Stimulated activated naive CD8-positive, alpha-beta T cell treated with anti-CD3 and anti-CD28 coated beads, Interleukin-15, Interleukin-2, amounts not matched to agents 100 U/mL and 50 U/mL, for 24 hours (primary cell): ENCODE measurements at regions not wholly inside any gene's neighbourhood (a gene's known extent, or its start where the extent isn't known, plus 50 kb on each side); places are given as distances from the start of the nearest gene placed in this dataset.
A peak's percentile ranks its signal among the peaks of the same experiment; 100 is the strongest.
"Not testable (repeated sequence)": the region's sequence is repeated elsewhere in the genome, so short reads cannot be mapped to it uniquely, and the experiment has no call there.

ENCODE experiments used
- ATAC-seq: fragments of 150-1000 bp; cut with Tn5 transposase; one replicate; pipeline ENCODE4 v1.10.0; 2021
- DNase-seq: peaks from one replicate; pipeline ENCODE4 v3.0.0; 2021

DNA sequence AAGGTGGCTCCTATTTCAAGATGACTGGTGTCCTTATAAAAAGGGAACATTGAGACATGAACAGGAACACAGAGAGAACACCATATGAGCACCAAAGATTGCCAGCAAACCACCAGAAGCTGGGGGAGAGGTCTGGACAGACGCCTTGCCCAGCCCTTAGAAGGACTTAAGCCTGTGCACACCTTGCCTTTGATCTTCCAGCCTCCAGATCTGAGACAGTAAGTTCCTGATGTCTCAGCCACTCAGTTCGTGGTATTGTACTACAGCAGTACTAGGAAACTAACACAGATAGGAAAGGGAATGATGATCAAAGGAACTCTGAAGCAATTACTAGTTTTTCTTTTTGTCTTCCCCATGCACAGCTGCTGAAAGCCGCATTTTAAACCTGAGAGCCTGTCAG, 137.3 kb upstream of the FHL2 start:
- no peak for ATAC-seq

GRCh38 chr2:105529258-105529657, 130.4 kb upstream of the FHL2 start:
- not testable (repeated sequence) for DNase-seq, ATAC-seq

More for the DNA sequence above, 137.3 kb upstream of the FHL2 start:
- no peak for DNase-seq

- DNase-seq: no peak
- ATAC-seq: no peak
These were observed 127.4 kb upstream of the FHL2 start for GRCh38 chr2:105526000-105526925.

DNA sequence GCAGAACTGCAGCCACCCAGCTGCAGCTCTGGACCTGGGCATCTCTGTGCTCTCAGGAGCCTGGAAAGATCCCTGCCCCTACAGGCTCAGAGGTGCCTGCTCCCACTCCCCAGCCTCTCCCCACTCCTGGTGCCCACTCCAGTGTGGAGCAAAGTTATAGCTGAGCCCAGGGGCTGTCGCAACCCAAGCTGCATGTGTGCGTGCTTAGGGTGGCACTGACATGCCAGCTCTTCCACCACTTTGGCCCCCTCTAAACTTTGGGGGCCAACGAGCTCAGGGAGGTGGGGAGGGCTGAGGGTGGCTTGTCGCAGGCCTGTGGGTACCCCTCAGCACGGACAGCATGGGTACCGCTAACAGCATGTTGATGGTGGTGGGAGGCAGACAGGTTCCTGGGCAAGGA, 126.3 kb upstream of the FHL2 start:
- DNase-seq: no peak
- no peak for ATAC-seq

GRCh38 chr2:105522645-105523044, 123.8 kb upstream of the FHL2 start:
- DNase-seq (no peak), ATAC-seq (no peak)

DNA sequence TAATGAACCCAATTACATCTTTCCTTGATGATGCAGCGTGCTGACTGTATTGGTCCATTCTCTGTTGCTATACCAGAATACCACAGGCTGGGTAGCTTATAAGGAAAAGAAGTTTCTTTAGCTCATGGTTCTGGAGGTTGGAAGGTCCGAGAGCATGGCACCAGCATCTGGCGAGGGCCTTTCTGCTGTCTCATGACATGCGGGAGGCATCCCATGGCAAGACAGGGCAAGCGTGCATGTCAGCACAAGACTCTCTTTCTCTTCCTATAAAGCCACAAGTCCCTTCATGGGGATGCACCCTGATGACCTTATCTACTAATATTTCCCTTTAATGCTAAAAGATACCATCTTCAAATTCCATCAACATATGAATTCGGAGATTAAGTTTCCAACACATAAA, 122.8 kb upstream of the FHL2 start:
- ATAC-seq: no peak

DNA sequence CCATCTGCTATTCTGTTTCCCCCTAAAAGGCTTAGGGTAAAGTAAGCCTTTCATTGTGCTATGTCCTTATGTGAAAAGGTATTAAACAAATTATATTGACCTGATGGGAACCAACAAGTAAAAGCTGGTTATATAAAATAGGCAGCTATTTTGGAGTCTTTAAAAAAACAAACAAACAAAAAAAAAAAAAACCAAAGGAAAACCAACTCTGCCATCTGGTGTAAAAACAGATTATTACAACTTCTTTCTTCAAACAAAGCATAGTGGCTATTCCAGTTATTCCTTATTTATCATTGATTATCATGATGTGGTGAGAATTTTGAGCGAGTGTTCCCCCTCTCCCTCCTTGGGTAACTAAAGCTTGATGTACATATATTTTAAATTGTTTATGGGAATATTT, 122.3 kb upstream of the FHL2 start:
- ATAC-seq: no peak
- no peak for DNase-seq

More for the DNA sequence above, 122.8 kb upstream of the FHL2 start:
- no peak for DNase-seq

GRCh38 chr2:105519516-105519915, 120.7 kb upstream of the FHL2 start:
- ATAC-seq (no peak), DNase-seq (no peak)

GRCh38 chr2:105518897-105519296, 120.0 kb upstream of the FHL2 start:
- no peak for DNase-seq
- ATAC-seq: no peak

DNA sequence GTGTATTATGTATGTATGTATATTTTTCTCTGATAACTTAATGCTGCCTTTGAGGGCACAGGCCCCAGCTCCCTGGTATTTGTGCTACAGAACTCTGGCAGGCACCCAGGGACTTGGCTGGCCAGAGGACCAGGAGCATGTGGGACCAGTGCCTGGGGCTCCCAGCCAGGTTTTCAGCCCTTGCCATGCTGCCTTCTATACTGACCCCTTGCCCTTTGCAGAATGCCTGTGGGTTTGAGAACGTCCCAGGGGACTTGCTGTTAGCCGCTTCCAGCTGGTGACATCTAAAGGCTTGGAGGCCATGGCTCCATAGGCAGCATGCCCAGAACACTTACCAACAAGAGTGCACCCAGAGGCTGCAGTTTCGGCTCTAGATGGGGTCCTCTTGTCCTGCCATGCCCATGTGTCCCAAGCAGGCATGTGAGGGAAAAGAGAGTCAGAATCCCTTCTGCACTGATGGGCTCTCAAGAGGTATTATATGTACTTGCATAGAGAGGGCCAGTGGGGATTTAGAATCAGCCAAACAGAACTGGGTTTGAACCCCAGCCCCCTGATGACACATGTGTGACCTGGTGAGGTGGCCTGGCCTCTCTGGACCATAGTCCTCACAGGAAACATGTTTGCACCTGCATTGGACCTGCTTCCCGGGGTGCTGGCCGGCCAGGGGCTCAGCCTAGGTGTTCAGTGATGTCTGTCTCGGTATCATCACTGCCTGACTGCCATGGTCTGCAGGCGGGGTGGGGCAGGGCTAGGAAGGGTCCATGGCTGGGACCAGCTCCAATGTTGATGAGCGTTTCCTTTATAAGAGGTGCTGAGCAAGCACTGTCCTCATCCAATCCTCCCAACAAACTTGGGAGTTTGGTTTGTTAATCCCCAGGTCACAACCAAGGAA, 119.2 kb upstream of the FHL2 start:
- DNase-seq (no peak), ATAC-seq (no peak)

DNA sequence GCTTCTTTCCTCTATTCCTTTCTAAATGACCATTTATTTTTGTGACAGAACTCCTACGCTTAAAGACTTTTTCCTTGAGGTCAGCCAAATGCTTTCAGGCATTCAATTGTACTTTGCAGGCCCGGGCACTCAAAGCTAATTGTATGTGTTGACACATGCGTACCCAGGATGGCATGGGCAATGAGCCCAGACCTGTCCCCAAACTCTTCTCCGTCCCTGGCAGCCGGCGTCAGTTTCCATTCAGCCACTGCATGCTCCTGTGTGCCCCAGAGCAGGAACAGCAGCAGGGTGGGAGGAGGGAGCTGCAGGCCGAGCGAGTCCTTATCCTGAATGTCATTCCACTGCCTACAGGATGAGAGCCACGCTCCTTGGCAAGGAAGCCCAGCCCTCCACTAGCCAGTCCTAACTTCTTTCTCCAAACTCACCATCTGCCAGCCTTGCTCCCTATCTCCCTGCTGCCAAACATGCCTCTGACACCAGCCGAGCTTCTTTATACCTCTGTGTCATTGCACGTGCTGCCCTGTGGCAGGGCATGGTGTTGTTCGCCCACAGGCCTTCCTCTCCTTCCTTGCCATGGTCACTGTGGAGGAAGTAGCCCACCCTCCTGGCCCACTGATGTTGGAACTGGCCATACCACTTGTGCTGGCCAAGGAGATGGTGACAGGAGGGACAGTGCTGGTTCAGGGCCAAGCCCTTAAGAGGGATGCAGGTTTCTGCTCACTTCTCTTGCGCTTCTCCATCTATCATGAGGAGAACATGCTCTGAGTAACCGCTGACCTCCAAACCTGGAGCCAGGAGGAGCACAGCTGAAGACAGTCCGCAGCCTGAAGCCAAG, 116.9 kb upstream of the FHL2 start:
- no peak for ATAC-seq
- DNase-seq: no peak

DNA sequence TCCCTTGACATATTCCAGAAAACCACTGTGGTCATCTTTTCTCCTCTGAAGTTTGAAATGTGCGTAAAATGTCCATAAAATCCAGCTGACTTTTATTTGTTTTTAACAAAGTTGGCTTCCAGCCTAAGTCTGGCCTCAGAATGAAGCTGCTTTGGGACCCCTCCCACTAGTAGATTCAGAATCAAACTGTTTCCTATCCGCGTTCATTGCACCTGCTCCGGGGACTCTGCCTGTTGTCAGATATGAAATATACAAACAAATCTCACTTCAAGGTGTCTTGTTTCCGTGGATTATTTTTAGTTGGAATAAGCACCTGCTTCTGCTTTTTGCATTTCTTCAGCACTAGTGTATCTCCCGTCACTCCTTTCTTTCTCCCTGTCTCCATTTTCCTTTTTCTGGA, 115.7 kb upstream of the FHL2 start:
- DNase-seq (no peak), ATAC-seq (no peak)

- no peak for DNase-seq
- no peak for ATAC-seq
These were observed 112.1 kb upstream of the FHL2 start for GRCh38 chr2:105510761-105511528.

- ATAC-seq (no peak), DNase-seq (no peak)
These were observed 110.6 kb upstream of the FHL2 start for GRCh38 chr2:105509269-105510086.

DNA sequence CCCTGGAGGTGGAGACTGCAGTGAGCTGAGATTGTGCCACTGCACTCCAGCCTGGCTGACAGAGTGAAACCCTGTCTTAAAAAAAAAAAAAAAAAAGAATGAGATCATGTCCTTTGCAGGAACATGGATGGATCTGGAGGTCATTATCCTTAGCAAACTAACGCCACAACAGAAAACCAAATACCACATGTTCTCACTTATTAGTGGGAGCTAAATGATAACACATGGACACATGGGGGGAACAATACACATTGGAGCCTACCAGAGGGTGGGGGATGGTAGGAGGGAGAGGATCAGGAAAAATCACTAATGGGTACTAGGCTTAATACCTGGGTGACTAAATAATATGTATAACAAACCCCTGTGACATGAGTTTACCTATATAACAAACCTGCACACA, 108.0 kb upstream of the FHL2 start:
- not testable (repeated sequence) for ATAC-seq, DNase-seq

DNA sequence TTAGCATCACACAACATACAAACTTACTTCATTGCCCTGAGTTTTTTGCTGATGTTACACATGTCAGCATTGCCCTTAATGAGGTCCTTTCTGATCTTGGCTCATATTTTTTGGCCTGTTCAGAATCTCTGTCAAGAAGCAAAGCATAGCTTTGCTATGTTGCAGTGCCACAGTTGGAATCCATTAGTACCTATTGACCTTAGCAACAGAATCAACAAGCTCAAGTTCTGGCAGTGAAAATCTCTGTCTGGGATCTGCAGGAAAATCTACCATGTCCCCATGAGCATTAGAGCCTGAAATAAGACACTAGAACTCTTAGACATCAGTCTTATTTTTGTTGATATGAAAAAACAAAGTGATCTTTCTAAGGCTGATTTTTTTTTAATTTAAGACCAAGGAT, 105.6 kb upstream of the FHL2 start:
- ATAC-seq (no peak), DNase-seq (no peak)

DNA sequence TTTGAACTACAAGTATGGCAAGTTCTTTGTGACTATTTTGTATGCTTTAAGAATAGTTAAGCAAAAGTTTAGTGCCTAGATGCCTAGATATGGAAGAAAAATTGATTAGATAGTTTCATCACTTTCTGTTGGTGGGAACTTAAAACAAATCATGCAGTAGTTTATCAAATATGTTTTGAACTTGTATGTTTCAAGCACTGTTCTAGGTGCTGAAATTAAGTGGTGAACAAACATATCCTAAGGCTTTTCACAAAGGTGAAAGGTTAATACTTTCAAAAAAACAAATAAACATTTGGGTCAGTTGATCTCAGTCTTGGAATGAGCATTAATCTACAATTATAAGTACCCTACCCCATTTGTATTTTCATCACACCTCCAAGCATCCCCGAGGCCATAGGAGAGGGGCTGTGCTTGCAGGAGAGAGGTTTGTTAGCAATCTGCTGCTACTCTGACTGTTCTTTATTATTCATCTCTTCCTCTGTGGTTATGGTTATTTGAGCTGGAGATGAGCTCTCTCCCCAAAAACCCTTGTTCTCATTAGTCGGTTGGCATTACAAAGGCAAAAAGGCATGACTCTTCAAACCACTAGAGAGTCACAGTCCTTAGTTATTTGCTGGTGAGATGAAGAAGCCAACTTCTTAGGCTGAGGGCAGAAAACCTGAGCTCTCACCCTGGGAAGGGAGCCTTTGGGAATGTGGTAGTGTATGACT, 103.9 kb upstream of the FHL2 start:
- peak; percentile 43 for ATAC-seq
- DNase-seq: no peak

DNA sequence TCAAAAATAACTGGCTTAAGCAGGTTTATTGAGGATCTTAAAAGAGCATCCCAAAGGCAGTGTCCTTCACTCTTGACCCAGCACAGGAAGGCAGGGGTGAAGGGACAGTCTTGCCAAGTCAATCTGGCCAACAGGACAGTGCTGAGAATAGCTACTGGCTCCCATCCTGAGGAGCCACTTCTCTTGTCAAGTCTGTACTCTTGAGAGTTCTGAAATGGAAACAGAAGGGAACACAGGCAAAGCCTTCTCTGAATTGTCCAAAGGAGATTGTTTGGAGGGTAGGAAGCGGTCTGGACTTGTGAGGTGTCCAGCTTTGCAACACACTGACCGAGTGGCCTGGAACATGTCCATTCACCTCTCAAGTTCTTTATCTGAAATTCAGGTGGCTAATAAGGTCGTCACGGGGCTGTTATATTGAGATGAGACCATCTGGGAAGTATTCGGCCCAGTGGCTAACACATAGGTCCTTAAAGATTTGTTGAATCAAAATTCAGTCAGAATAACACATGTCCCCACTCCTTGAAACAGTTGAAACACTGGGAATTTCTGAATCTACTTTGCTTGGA, 99.5 kb upstream of the FHL2 start:
- ATAC-seq (no peak), DNase-seq (no peak)

DNA sequence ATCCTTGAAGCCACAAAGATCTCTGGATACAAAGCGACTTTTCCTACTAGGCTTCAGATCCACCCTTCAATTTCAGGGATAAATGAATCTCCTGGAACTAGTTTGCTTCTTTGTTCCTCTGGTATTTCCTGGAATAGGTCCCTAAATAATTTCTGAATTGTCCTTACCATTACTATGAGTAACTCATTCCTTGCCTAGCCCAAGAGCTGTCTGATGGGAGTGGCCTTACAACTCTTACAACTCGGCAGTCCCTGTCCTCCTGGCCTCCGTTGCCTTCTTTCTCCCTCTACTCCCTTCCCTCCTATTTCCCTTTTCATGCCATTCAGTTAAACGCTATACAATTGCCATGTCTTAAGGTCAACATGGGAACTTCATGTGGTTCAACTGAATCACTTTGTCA, 98.2 kb upstream of the FHL2 start:
- ATAC-seq (no peak), DNase-seq (no peak)

DNA sequence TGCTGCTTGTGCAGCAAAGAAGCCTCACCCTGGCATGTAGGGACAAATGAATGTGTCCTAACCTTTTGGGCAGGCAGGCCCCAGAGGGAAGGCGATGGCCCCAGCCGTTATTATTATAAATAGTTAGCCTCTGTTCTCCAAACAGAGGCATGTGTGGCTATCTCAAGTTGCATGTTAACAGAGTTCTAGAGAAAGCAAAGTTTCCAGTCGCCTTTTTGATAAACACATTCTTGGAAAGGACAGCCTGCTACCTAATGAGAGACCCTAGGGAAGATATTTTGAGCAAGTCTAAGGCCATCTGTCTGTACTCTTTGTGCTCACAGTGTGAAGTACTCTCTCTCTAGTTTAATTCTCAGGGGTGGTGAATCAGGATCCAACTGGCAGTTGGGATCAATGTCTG, 97.4 kb upstream of the FHL2 start:
- ATAC-seq: no peak
- DNase-seq: no peak
